A549 (cell line): ENCODE measurements at regions not wholly inside any gene's neighbourhood (a gene's known extent, or its start where the extent isn't known, plus 50 kb on each side); places are given as distances from the start of the nearest gene placed in this dataset.

Source experiments
- ATAC-seq, 2 experiments: fragments of 200-7000 bp in 1 of 2; fragments of >200 bp in 1 of 2; cut with Nextera tagmentation in 1 of 2; cut with Tn5 transposase in 1 of 2; 3 replicates each; pipeline versions ENCODE4 v1.8.0 to v1.9.1; 2018 to 2020; ENCODE audit warnings: mild to moderate bottlenecking in 1 of 2, moderate library complexity in 1 of 2
- CTCF ChIA-PET: fragments of 300-600 bp; sonication (Branson Sonifier 250); formaldehyde crosslinking; extraction: SDS; loops from one replicate; lab custom pipeline; 2021; ENCODE audit warnings: antibody characterized with exemption, inconsistent platforms; lab: Yijun Ruan, JAX
- POLR2A ChIA-PET: fragments of 350-600 bp; formaldehyde crosslinking; extraction: SDS; loops from one replicate; lab custom pipeline; 2021; ENCODE audit warnings: antibody characterized with exemption, inconsistent platforms; lab: Yijun Ruan, JAX
- DNase-seq, 2 experiments: peaks; one replicate each; pipeline versions ENCODE4 v3.0.0 to v3.0.0-alpha.2; 2011 to 2016; ENCODE audit warnings: low read depth in 1 of 2, low spot score in 1 of 2
- FAIRE-seq: peaks from 2 replicates; lab custom pipeline; 2011; peaks lifted over from hg19 to GRCh38; lab: Jason Lieb, UNC
- H3K27ac ChIP-seq, 2 experiments: fragments of >200 bp; sonication (Bioruptor Twin); formaldehyde crosslinking; 3 replicates each; pipeline ENCODE4 v1.5.1; 2016 to 2017
- H3K4me1 ChIP-seq: fragments of >200 bp; sonication (Bioruptor Twin); formaldehyde crosslinking; 3 replicates; pipeline ENCODE4 v1.6.1; 2016
- H3K4me2 ChIP-seq: fragments of >200 bp; sonication (Bioruptor Twin); formaldehyde crosslinking; 3 replicates; pipeline ENCODE4 v1.6.1; 2016
- H3K4me3 ChIP-seq: fragments of >200 bp; sonication (Bioruptor Twin); formaldehyde crosslinking; 3 replicates; pipeline ENCODE4 v1.5.1; 2016
- H3K9me3 ChIP-seq: fragments of >200 bp; sonication (Bioruptor Twin); formaldehyde crosslinking; 3 replicates; pipeline ENCODE4 v1.6.1; 2016
- CBX8 ChIP-seq: fragments of 200-600 bp; sonication (generic); IDR thresholded peaks from 2 replicates; pipeline ENCODE4 v1.6.1; 2016
- FOSL2 ChIP-seq, 2 experiments: fragments of 450-650 bp in 1 of 2; fragments of >200 bp in 1 of 2; sonication (Bioruptor Twin) in 1 of 2; formaldehyde crosslinking; IDR thresholded peaks; 2 replicates each; pipeline versions ENCODE4 v1.5.0 to v1.6.1; 2016 to 2020; ENCODE audit warnings: mild to moderate bottlenecking in 1 of 2, moderate library complexity in 1 of 2
- HOXB5 ChIP-seq: fragments of 250-450 bp; sonication (Bioruptor Pico); IDR thresholded peaks from 2 replicates; pipeline ENCODE4 v1.5.0; 2020; ENCODE audit warnings: mild to moderate bottlenecking, moderate library complexity
- JUN ChIP-seq, 2 experiments: fragments of >200 bp; sonication (Bioruptor Twin); formaldehyde crosslinking; IDR thresholded peaks; 2 replicates in 1 of 2; 3 replicates in 1 of 2; pipeline ENCODE4 v1.6.1; 2016 to 2017
- JUNB ChIP-seq: fragments of >200 bp; sonication (Bioruptor Twin); formaldehyde crosslinking; IDR thresholded peaks from 2 replicates; pipeline ENCODE4 v1.6.1; 2016
- KDM5A ChIP-seq: fragments of 200-600 bp; sonication (generic); IDR thresholded peaks from 2 replicates; pipeline ENCODE4 v1.6.1; 2016; ENCODE audit warnings: antibody characterized with exemption, mild to moderate bottlenecking
- NFE2L2 ChIP-seq: fragments of 150-350 bp; conservative IDR thresholded peaks from 2 replicates; pipeline ENCODE4 v1.6.1; 2014; ENCODE audit warnings: low read length
- NR3C1 ChIP-seq: fragments of >200 bp; sonication (Bioruptor Twin); formaldehyde crosslinking; IDR thresholded peaks from 3 replicates; pipeline ENCODE4 v1.6.1; 2017
- RAD21 ChIP-seq, 2 experiments: fragments of >200 bp in 1 of 2; sonication (Bioruptor Twin) in 1 of 2; formaldehyde crosslinking in 1 of 2; IDR thresholded peaks in 1 of 2; conservative IDR thresholded peaks in 1 of 2; 2 replicates in 1 of 2; 3 replicates in 1 of 2; pipeline ENCODE4 v1.6.1; 2012 to 2018; ENCODE audit warnings: inconsistent platforms in 1 of 2
- RARB ChIP-seq: fragments of 250-450 bp; sonication (Bioruptor Pico); IDR thresholded peaks from 2 replicates; pipeline ENCODE4 v1.8.0; 2021; ENCODE audit warnings: mild to moderate bottlenecking, moderate library complexity
- RFX5 ChIP-seq: fragments of 450-650 bp; IDR thresholded peaks from 2 replicates; pipeline ENCODE4 v1.7.1; 2014; ENCODE audit warnings: antibody characterized with exemption, mild to moderate bottlenecking, moderate library complexity
- SMC3 ChIP-seq: fragments of >200 bp; sonication (Bioruptor Twin); formaldehyde crosslinking; IDR thresholded peaks from 3 replicates; pipeline ENCODE4 v1.6.1; 2018; ENCODE audit warnings: inconsistent platforms
- SREBF2 ChIP-seq: fragments of 450-650 bp; IDR thresholded peaks from 2 replicates; pipeline ENCODE4 v1.6.1; 2014; ENCODE audit warnings: mild to moderate bottlenecking, moderate library complexity
- TFCP2L1 ChIP-seq: fragments of 250-450 bp; sonication (Bioruptor Pico); IDR thresholded peaks from 2 replicates; pipeline ENCODE4 v1.5.0; 2021; ENCODE audit warnings: mild to moderate bottlenecking
- TP53 ChIP-seq: fragments of 250-450 bp; sonication (Bioruptor Pico); IDR thresholded peaks from 2 replicates; pipeline ENCODE4 v1.5.0; 2021; ENCODE audit warnings: mild to moderate bottlenecking, moderate library complexity
- whole genome bisulfite sequencing: methylation state at CpG from one replicate; pipeline ENCODE4 v1.1.6; 2017; ENCODE audit errors: missing lambda C conversion rate; 5-methylcytosine and 5-hydroxymethylcytosine counted together
- TF ChIP-seq, protein P1 (sequence below): fragments of 150-350 bp; IDR thresholded peaks from 2 replicates; pipeline ENCODE4 v1.6.1; 2014; ENCODE audit warnings: low read depth, mild to moderate bottlenecking, low read length
- TF ChIP-seq, protein P2 (sequence below): IDR thresholded peaks from 2 replicates; pipeline ENCODE4 v1.6.1; 2012; ENCODE audit warnings: low read depth, borderline replicate concordance
- TF ChIP-seq, protein P3 (sequence below): fragments of >200 bp; sonication (Bioruptor Twin); formaldehyde crosslinking; IDR thresholded peaks from 3 replicates; pipeline ENCODE4 v1.5.1; 2016
- TF ChIP-seq, protein P4 (sequence below): IDR thresholded peaks from 2 replicates; pipeline ENCODE4 v1.6.1; 2012
- TF ChIP-seq, protein P5 (sequence below): fragments of 450-650 bp; IDR thresholded peaks from 2 replicates; pipeline ENCODE4 v1.6.1; 2014; ENCODE audit warnings: antibody characterized with exemption
- TF ChIP-seq, protein P6 (sequence below): IDR thresholded peaks from 2 replicates; pipeline ENCODE4 v1.6.1; 2012
- TF ChIP-seq, protein P7 (sequence below): fragments of >200 bp; sonication (Bioruptor Twin); formaldehyde crosslinking; IDR thresholded peaks from 3 replicates; pipeline ENCODE4 v1.6.1; 2016
- TF ChIP-seq, protein P8 (sequence below): fragments of >200 bp; sonication (Bioruptor Twin); formaldehyde crosslinking; IDR thresholded peaks from 2 replicates; pipeline ENCODE4 v1.6.1; 2016

DNA sequence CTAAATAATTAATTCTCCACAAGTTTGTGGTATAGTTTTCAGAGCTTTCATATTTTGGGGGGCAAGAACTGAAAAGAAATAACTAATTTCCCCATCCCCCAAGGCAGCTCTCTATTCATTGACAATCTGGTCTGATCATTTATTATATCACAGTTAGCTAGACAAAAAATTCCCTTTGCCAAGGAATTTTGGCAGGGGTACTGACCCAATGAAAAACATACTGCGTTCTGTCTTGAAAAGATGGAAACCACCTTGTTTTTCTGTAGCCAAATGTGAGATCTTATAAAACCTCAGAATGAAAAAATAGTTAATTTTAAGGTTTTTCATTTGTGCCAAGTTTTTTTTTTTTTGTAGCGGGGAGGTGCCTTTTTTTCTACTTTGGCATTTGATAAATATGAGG is 1008.9 kb downstream of the EFNA5 start:
- 81% methylated on average over 2 of the region's 2 CpGs for WGBS
- no peaks in the 10 kb centered on the region for H3K4me1 ChIP-seq
- POLR2A ChIA-PET = no interaction called here
- H3K9me3 ChIP-seq = no peaks in the 10 kb centered on the region
- TF ChIP-seq, protein P1, sequence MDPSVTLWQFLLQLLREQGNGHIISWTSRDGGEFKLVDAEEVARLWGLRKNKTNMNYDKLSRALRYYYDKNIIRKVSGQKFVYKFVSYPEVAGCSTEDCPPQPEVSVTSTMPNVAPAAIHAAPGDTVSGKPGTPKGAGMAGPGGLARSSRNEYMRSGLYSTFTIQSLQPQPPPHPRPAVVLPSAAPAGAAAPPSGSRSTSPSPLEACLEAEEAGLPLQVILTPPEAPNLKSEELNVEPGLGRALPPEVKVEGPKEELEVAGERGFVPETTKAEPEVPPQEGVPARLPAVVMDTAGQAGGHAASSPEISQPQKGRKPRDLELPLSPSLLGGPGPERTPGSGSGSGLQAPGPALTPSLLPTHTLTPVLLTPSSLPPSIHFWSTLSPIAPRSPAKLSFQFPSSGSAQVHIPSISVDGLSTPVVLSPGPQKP = no peak
- TF ChIP-seq TP53 (CRISPR knock-in tag) = no peak
- no peak for TF ChIP-seq RFX5
- TF ChIP-seq KDM5A = no peak
- no peak for TF ChIP-seq NR3C1
- ATAC-seq = no peak
- no peak overlapping the region for H3K27ac ChIP-seq
- no peak overlapping the region for H3K4me3 ChIP-seq
- CTCF ChIA-PET = no interaction called here
- FAIRE-seq = no peak
- H3K4me2 ChIP-seq = no peak overlapping the region
- no peak for DNase-seq

DNA sequence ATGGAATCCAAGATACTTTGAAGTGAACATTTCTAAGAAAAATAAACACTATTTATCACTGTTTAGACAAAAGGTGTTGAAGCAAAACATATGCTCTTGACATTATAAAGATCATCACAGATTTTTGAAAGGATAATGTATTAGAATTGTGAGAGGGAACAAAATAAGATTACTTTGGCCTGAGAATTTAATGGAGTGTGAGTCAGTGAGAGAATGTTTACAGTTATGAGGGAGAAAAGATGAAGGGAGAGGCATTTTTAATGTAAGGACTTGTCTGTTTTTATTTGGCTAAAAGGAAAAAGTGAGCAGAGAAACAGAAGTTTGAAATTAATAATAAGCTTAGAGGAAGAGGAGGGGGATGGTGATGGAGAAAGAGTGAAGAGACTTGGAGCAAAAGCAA is 1010.1 kb downstream of the EFNA5 start:
- CTCF ChIA-PET = no interaction called here
- Histone ChIP-seq H3K9me3 (no peaks in the 10 kb centered on the region), H3K4me3 (no peak overlapping the region), H3K4me2 (no peak overlapping the region), H3K27ac (no peak overlapping the region), H3K4me1 (no peaks in the 10 kb centered on the region)
- DNase-seq (no peak), ATAC-seq (no peak), FAIRE-seq (no peak)
- POLR2A ChIA-PET = no interaction called here
- TF ChIP-seq TP53 (CRISPR knock-in tag) (no peak), SMC3 (no peak), RAD21 (conservative IDR thresholded peaks at IDR 0.05 in 1 of 2, IDR thresholded peaks at IDR 0.05 in 1 of 2) (no peak), HOXB5 (no peak), JUN (IDR thresholded peaks at IDR 0.05) (no peak), TFCP2L1 (CRISPR knock-in tag) (no peak), NFE2L2 (no peak), CBX8 (no peak), JUNB (no peak), RFX5 (no peak), NR3C1 (no peak)
- TF ChIP-seq, protein P2, sequence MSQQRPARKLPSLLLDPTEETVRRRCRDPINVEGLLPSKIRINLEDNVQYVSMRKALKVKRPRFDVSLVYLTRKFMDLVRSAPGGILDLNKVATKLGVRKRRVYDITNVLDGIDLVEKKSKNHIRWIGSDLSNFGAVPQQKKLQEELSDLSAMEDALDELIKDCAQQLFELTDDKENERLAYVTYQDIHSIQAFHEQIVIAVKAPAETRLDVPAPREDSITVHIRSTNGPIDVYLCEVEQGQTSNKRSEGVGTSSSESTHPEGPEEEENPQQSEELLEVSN = no peak
- TF ChIP-seq, protein P1 = no peak
- TF ChIP-seq, protein P3, sequence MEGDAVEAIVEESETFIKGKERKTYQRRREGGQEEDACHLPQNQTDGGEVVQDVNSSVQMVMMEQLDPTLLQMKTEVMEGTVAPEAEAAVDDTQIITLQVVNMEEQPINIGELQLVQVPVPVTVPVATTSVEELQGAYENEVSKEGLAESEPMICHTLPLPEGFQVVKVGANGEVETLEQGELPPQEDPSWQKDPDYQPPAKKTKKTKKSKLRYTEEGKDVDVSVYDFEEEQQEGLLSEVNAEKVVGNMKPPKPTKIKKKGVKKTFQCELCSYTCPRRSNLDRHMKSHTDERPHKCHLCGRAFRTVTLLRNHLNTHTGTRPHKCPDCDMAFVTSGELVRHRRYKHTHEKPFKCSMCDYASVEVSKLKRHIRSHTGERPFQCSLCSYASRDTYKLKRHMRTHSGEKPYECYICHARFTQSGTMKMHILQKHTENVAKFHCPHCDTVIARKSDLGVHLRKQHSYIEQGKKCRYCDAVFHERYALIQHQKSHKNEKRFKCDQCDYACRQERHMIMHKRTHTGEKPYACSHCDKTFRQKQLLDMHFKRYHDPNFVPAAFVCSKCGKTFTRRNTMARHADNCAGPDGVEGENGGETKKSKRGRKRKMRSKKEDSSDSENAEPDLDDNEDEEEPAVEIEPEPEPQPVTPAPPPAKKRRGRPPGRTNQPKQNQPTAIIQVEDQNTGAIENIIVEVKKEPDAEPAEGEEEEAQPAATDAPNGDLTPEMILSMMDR = no peak
- TF ChIP-seq, protein P4, sequence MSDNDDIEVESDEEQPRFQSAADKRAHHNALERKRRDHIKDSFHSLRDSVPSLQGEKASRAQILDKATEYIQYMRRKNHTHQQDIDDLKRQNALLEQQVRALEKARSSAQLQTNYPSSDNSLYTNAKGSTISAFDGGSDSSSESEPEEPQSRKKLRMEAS = no peak
- TF ChIP-seq, protein P5, sequence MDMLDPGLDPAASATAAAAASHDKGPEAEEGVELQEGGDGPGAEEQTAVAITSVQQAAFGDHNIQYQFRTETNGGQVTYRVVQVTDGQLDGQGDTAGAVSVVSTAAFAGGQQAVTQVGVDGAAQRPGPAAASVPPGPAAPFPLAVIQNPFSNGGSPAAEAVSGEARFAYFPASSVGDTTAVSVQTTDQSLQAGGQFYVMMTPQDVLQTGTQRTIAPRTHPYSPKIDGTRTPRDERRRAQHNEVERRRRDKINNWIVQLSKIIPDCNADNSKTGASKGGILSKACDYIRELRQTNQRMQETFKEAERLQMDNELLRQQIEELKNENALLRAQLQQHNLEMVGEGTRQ = no peak

DNA sequence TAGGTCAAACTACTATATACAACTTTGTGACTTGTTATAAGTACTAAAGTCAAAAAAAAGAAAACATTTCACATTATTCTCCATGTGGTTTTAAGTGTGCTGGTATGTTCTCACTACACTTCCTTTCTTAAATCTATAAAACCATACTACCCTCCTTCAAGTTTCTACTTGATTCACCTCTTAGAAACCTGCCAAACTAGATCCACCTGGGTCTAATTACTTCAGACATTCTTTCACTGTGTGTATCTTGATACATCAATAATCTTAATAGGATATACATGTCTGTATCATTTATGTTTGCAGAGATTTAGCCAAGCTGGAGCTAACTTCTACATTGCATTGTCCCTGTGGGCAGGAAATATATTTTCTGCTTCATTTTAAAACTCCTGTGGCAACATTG is 1012.6 kb downstream of the EFNA5 start:
- TF ChIP-seq, protein P6, sequence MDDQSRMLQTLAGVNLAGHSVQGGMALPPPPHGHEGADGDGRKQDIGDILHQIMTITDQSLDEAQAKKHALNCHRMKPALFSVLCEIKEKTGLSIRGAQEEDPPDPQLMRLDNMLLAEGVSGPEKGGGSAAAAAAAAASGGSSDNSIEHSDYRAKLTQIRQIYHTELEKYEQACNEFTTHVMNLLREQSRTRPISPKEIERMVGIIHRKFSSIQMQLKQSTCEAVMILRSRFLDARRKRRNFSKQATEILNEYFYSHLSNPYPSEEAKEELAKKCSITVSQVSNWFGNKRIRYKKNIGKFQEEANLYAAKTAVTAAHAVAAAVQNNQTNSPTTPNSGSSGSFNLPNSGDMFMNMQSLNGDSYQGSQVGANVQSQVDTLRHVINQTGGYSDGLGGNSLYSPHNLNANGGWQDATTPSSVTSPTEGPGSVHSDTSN = no peak
- TF ChIP-seq SREBF2 (no peak), RARB (no peak), FOSL2 (IDR thresholded peaks at IDR 0.05) (no peak), FOSL2 (CRISPR knock-in tag; IDR thresholded peaks at IDR 0.05) (no peak)
- TF ChIP-seq, protein P2 = no peak
- TF ChIP-seq, protein P7, sequence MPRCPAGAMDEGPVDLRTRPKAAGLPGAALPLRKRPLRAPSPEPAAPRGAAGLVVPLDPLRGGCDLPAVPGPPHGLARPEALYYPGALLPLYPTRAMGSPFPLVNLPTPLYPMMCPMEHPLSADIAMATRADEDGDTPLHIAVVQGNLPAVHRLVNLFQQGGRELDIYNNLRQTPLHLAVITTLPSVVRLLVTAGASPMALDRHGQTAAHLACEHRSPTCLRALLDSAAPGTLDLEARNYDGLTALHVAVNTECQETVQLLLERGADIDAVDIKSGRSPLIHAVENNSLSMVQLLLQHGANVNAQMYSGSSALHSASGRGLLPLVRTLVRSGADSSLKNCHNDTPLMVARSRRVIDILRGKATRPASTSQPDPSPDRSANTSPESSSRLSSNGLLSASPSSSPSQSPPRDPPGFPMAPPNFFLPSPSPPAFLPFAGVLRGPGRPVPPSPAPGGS = no peak
- TF ChIP-seq, protein P8, sequence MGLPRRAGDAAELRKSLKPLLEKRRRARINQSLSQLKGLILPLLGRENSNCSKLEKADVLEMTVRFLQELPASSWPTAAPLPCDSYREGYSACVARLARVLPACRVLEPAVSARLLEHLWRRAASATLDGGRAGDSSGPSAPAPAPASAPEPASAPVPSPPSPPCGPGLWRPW = no peak
- Histone ChIP-seq H3K4me1 (no peaks in the 10 kb centered on the region), H3K9me3 (peaks cover 7% of the 10 kb centered on the region; the same call in 1 of the 3 replicates), H3K27ac (no peak overlapping the region), H3K4me3 (no peak overlapping the region), H3K4me2 (no peak overlapping the region)
- DNase-seq (no peak), ATAC-seq (no peak), FAIRE-seq (no peak)
- ChIA-PET CTCF (no interaction called here), POLR2A (no interaction called here)
